Stomach (tissue), 8 donors: ENCODE measurements at regions not wholly inside any gene's neighbourhood (a gene's known extent, or its start where the extent isn't known, plus 50 kb on each side); places are given as distances from the start of the nearest gene placed in this dataset.

ENCODE experiments used
- DNase-seq, 2 donors: peaks; one replicate each; pipeline versions ENCODE4 v3.0.0 to v3.0.0-alpha.2; 2013 to 2019
- H3K27ac ChIP-seq, 5 donors: fragments of 200-600 bp in 4 of 5; sonication (generic) in 4 of 5; one replicate each; pipeline ENCODE4 v1.5.1; 2013 to 2019; ENCODE audit warnings: mild to moderate bottlenecking in 1 of 5, moderate library complexity in 1 of 5
- H3K27me3 ChIP-seq, 3 donors: fragments of 200-600 bp; sonication (generic); one replicate each; pipeline ENCODE4 v1.5.1; 2017 to 2019; ENCODE audit warnings: mixed run types in 1 of 3
- H3K36me3 ChIP-seq, 4 donors: fragments of 200-600 bp; sonication (generic); 1 replicate in 3 of 4; 2 replicates in 1 of 4; pipeline ENCODE4 v1.5.1; 2016 to 2019
- H3K4me1 ChIP-seq, 4 donors: fragments of 200-600 bp; sonication (generic); one replicate each; pipeline ENCODE4 v1.5.1; 2016 to 2019
- H3K4me3 ChIP-seq, 4 donors: fragments of 200-600 bp; sonication (generic) in 3 of 4; one replicate each; pipeline ENCODE4 v1.5.1; 2016 to 2019; ENCODE audit warnings: mild to moderate bottlenecking in 1 of 4
- H3K9me3 ChIP-seq, 4 donors: fragments of 200-600 bp; sonication (generic); one replicate each; pipeline ENCODE4 v1.5.1; 2016 to 2019
- CTCF ChIP-seq, 7 experiments: fragments of 450-650 bp in 4 of 7; fragments of 200-600 bp in 3 of 7; sonication (generic) in 3 of 7; IDR thresholded peaks; one replicate each; pipeline ENCODE4 v1.5.1; 2016 to 2019; ENCODE audit warnings: antibody characterized with exemption in 7 of 7, control low read depth in 2 of 7, mild to moderate bottlenecking in 1 of 7
- EP300 ChIP-seq: sonication (generic); formaldehyde crosslinking; IDR thresholded peaks from one replicate; pipeline ENCODE4 v1.6.1; 2017; ENCODE audit warnings: antibody characterized with exemption
- POLR2A ChIP-seq, 4 donors: fragments of 450-650 bp; IDR thresholded peaks; one replicate each; pipeline ENCODE4 v1.6.1; 2016; ENCODE audit warnings: antibody characterized with exemption in 4 of 4, control low read depth in 2 of 4, mild to moderate bottlenecking in 1 of 4, moderate library complexity in 1 of 4
- POLR2AphosphoS5 ChIP-seq, 3 donors: sonication (generic); formaldehyde crosslinking; IDR thresholded peaks; one replicate each; pipeline ENCODE4 v1.6.1; 2016; ENCODE audit warnings: antibody characterized with exemption in 3 of 3
- WGBS, 5 donors: extraction: QIAGEN DNeasy Blood & Tissue Kit in 3 of 5; methylation state at CpG; one replicate each; pipeline versions ENCODE4 v1.1.5 to v1.1.7; 2013 to 2018; 5-methylcytosine and 5-hydroxymethylcytosine counted together
- intact Hi-C: fragments of 100-400 bp; cut with DNase I; formaldehyde crosslinking; loops from one replicate; pipeline ENCODE4 v1.15.1; 2023; ENCODE audit warnings: low total_unique reads
- donor health status: healthy with polysubstance abuse.
- donor health status: Bipolar disorder and iron deficiency.
- donor health status: healthy.

DNA sequence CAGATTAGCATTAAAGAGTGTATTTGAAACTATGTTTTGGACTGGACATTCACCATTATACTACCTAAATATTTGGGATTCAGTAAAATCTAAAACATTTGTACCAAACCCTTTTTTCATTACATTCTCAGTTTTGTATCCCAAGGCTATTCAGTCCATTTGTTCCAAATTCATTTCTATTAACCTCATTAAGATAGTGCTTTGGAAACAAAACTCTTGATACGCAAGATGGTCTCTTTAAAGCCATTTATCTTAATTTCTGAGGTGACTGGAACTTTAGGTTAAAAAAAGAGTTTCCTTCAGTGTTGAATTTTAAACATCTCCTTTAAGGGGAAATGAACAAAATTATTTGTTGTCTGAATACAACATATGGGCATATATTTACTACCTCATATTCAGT is 702.5 kb upstream of the GRAMD2B start:
- intact Hi-C loops, result no loop called here
- Histone ChIP-seq H3K27me3 (no peaks in the 10 kb centered on the region), H3K27ac (no peak overlapping the region), H3K9me3 (no peaks in the 10 kb centered on the region), H3K36me3 (no peaks in the 10 kb centered on the region), H3K4me1 (peaks cover 0 to 6% (median 2%) of the 10 kb centered on the region in 4 donors), H3K4me3 (no peak overlapping the region)
- TF ChIP-seq CTCF (IDR thresholded peaks at IDR 0.05) (no peak), POLR2AphosphoS5 (IDR thresholded peaks at IDR 0.05) (no peak), POLR2A (IDR thresholded peaks at IDR 0.05) (no peak), EP300 (no peak)
- WGBS, 5 donors, result 94 to 98% (median 98%) methylated on average over 1 of the region's 1 CpG
- no peak for DNase-seq

DNA sequence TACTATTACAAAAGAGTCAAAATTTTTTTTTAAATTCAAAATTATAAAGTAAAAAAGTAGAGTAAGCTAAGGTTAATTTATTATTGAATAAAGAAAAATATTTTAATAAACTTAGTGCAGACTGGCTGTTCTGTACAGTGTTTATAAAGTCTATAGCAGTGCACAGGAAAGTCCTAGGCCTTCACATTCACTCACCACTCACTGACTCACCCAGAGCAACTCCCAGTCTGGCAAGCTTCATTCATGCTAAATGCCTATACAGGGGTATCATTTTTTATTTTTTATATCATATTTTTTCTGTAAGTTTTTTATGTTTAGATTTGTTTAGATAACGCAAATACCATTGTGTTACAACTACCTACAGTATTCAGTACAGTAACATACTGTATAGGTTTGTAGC is 700.7 kb upstream of the GRAMD2B start:
- Histone ChIP-seq H3K27me3 (no peaks in the 10 kb centered on the region), H3K4me1 (peaks cover 0 to 6% (median 2%) of the 10 kb centered on the region in 4 donors), H3K9me3 (no peaks in the 10 kb centered on the region), H3K4me3 (no peak overlapping the region), H3K27ac (no peak overlapping the region), H3K36me3 (no peaks in the 10 kb centered on the region)
- WGBS, 5 donors, result 85 to 94% (median 89%) methylated on average over 1 of the region's 1 CpG
- no peak for DNase-seq
- TF ChIP-seq POLR2A (IDR thresholded peaks at IDR 0.05) (no peak), CTCF (IDR thresholded peaks at IDR 0.05) (no peak), POLR2AphosphoS5 (IDR thresholded peaks at IDR 0.05) (no peak), EP300 (no peak)
- intact Hi-C loops, result no loop called here

GRCh38 chr5:125725691-125726090 is 697.5 kb upstream of the GRAMD2B start:
- H3K36me3 ChIP-seq, result no peaks in the 10 kb centered on the region
- no peak for TF ChIP-seq POLR2A (IDR thresholded peaks at IDR 0.05)
- no peak for TF ChIP-seq CTCF (IDR thresholded peaks at IDR 0.05)
- no peak for TF ChIP-seq POLR2AphosphoS5 (IDR thresholded peaks at IDR 0.05)
- TF ChIP-seq EP300, result no peak
- peaks cover 0 to 2% (median 0%) of the 10 kb centered on the region in 4 donors for H3K9me3 ChIP-seq
- 63 to 94% (median 74%) methylated on average over 4 of the region's 4 CpGs for WGBS, 5 donors
- H3K4me3 ChIP-seq, result no peak overlapping the region
- DNase-seq, result no peak
- H3K27me3 ChIP-seq, result no peaks in the 10 kb centered on the region
- H3K27ac ChIP-seq, result no peak overlapping the region
- intact Hi-C loops, result no loop called here
- H3K4me1 ChIP-seq, result no peaks in the 10 kb centered on the region

DNA sequence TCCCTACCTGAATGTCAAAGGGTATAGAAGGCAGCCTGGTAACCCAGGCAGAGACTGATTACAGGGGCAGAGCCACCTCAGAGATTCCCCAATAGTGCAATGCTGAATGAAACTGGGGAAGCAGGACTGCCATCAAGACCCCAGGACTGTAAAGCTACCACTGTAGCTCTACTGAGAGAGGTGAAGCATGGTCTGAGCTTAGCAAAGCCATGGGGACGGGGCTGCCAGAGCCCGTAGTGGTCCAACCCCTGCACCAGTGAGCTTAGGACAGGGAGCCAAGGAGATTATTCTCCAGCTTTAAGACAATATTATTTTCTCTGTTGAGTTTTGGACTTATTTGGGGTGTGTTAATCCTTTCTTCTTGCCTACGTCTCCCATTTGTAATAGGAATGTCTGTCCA is 679.3 kb upstream of the GRAMD2B start:
- H3K36me3 ChIP-seq, result no peaks in the 10 kb centered on the region
- no peak for DNase-seq
- no peak overlapping the region for H3K27ac ChIP-seq
- no peak overlapping the region for H3K4me3 ChIP-seq
- no peaks in the 10 kb centered on the region for H3K4me1 ChIP-seq
- intact Hi-C loops, result no loop called here
- no peak for TF ChIP-seq POLR2A (IDR thresholded peaks at IDR 0.05)
- no peak for TF ChIP-seq POLR2AphosphoS5 (IDR thresholded peaks at IDR 0.05)
- TF ChIP-seq EP300, result no peak
- TF ChIP-seq CTCF (IDR thresholded peaks at IDR 0.05), result no peak
- no peaks in the 10 kb centered on the region for H3K27me3 ChIP-seq
- WGBS, 5 donors, result 90 to 98% (median 96%) methylated on average over 3 of the region's 3 CpGs
- peaks cover 0 to 15% (median 1%) of the 10 kb centered on the region in 4 donors for H3K9me3 ChIP-seq
